ENCODE measurements at regions not wholly inside any gene's neighbourhood (a gene's known extent, or its start where the extent isn't known, plus 50 kb on each side); places are given as distances from the start of the nearest gene placed in this dataset.

GRCh38 chr20:53795170-53795569 lies 201.5 kb upstream of the ZNF217 start:
- Histone ChIP-seq H3K14ac (replicated peaks; ENCODE audit: low read depth, low read length) (no peak overlapping the region), H4K20me1 (ENCODE audit: insufficient read depth, low read length) (no peaks in the 10 kb centered on the region), H2AK5ac (ENCODE audit: low read depth, low read length) (no peak overlapping the region), H3K4me2 (ENCODE audit: low read depth, low read length) (no peak overlapping the region), H3K18ac (ENCODE audit: low read depth, low read length) (no peak overlapping the region), H2BK5ac (ENCODE audit: low read depth, low read length, poor library complexity, severe bottlenecking) (peak overlapping the region; percentile 92), H3K4ac (ENCODE audit: low read depth, low read length) (peak overlapping the region; percentile 0; the same call in 1 of the 2 replicates), H4K8ac (ENCODE audit: low read depth in 2 of 2, low read length in 2 of 2) (no peak overlapping the region), H3K23ac (ENCODE audit: low read depth, low read length) (no peak overlapping the region), H2AK9ac (replicated peaks; ENCODE audit: low read depth, low read length, poor library complexity) (no peak overlapping the region), H3K27me3 (ENCODE audit: control insufficient read depth, insufficient read depth, low read length) (no peaks in the 10 kb centered on the region), H3K4me3 (ENCODE audit: insufficient read depth, low read depth, low read length) (no peak overlapping the region), H2BK120ac (ENCODE audit: low read depth, low read length) (peak overlapping the region; percentile 43; the same call in 1 of the 2 replicates), H2AFZ (replicated peaks; ENCODE audit: low read length, poor library complexity) (no peak overlapping the region), H4K5ac (ENCODE audit: low read depth, low read length) (no peak overlapping the region), H4K91ac (ENCODE audit: insufficient read depth, low read depth, low read length) (no peak overlapping the region), H3K27ac (ENCODE audit: insufficient read depth, low read length) (no peak overlapping the region), H2BK20ac (ENCODE audit: low read depth, low read length) (no peak overlapping the region), H2BK15ac (ENCODE audit: low read depth, low read length) (peak overlapping the region; percentile 97; the same call in 1 of the 3 replicates), H3K56ac (ENCODE audit: extremely low read depth, insufficient read depth, low read length) (no peak overlapping the region), H3K9me1 (ENCODE audit: insufficient read depth, low read length) (peaks cover 12% of the 10 kb centered on the region), H3K9me3 (ENCODE audit: control insufficient read depth, insufficient read depth, low read length) (no peaks in the 10 kb centered on the region), H3K79me1 (ENCODE audit: low read depth in 1 of 2, low read length in 2 of 2) (peaks cover 0 to 3% of the 10 kb centered on the region in 2 experiments; a peak in 1 of 4 replicates), H3K4me1 (ENCODE audit: control insufficient read depth, insufficient read depth, low read length) (peaks cover 7% of the 10 kb centered on the region), H3K9ac (ENCODE audit: low read depth, low read length) (no peak overlapping the region), H3K36me3 (ENCODE audit: control insufficient read depth, insufficient read depth, low read length) (no peaks in the 10 kb centered on the region)
- TF ChIP-seq FOS (IDR thresholded peaks at IDR 0.05; ENCODE audit: low read depth, low read length) (no peak), CHD1 (IDR thresholded peaks at IDR 0.05; ENCODE audit: low read depth, low read length) (no peak), NFE2L2 (IDR thresholded peaks at IDR 0.05; ENCODE audit: low read depth, low read length) (no peak), BHLHE40 (IDR thresholded peaks at IDR 0.05; ENCODE audit: low read depth, low read length) (no peak), POLR2A (IDR thresholded peaks at IDR 0.05; ENCODE audit: low read depth, low read length) (no peak), RFX5 (IDR thresholded peaks at IDR 0.05; ENCODE audit: low read depth, low read length) (no peak), MAFK (IDR thresholded peaks at IDR 0.05; ENCODE audit: low read depth, low read length) (no peak), RAD21 (IDR thresholded peaks at IDR 0.05; ENCODE audit: low read length) (no peak), MAZ (IDR thresholded peaks at IDR 0.05; ENCODE audit: borderline replicate concordance, low read depth, low read length) (no peak), RCOR1 (IDR thresholded peaks at IDR 0.05; ENCODE audit: insufficient replicate concordance, low read length) (no peak), MXI1 (IDR thresholded peaks at IDR 0.05; ENCODE audit: borderline replicate concordance, low read depth, low read length) (no peak), SMC3 (IDR thresholded peaks at IDR 0.05; ENCODE audit: low read depth, low read length) (no peak), CEBPB (IDR thresholded peaks at IDR 0.05; ENCODE audit: low read depth, low read length) (no peak)
- TF ChIP-seq, protein P1, sequence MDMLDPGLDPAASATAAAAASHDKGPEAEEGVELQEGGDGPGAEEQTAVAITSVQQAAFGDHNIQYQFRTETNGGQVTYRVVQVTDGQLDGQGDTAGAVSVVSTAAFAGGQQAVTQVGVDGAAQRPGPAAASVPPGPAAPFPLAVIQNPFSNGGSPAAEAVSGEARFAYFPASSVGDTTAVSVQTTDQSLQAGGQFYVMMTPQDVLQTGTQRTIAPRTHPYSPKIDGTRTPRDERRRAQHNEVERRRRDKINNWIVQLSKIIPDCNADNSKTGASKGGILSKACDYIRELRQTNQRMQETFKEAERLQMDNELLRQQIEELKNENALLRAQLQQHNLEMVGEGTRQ (IDR thresholded peaks at IDR 0.05; ENCODE audit: low read depth, low read length) = no peak
- TF ChIP-seq, protein P2, sequence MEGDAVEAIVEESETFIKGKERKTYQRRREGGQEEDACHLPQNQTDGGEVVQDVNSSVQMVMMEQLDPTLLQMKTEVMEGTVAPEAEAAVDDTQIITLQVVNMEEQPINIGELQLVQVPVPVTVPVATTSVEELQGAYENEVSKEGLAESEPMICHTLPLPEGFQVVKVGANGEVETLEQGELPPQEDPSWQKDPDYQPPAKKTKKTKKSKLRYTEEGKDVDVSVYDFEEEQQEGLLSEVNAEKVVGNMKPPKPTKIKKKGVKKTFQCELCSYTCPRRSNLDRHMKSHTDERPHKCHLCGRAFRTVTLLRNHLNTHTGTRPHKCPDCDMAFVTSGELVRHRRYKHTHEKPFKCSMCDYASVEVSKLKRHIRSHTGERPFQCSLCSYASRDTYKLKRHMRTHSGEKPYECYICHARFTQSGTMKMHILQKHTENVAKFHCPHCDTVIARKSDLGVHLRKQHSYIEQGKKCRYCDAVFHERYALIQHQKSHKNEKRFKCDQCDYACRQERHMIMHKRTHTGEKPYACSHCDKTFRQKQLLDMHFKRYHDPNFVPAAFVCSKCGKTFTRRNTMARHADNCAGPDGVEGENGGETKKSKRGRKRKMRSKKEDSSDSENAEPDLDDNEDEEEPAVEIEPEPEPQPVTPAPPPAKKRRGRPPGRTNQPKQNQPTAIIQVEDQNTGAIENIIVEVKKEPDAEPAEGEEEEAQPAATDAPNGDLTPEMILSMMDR (conservative IDR thresholded peaks at IDR 0.05; ENCODE audit: low read depth, low read length) = no peak
- TF ChIP-seq, protein P3, sequence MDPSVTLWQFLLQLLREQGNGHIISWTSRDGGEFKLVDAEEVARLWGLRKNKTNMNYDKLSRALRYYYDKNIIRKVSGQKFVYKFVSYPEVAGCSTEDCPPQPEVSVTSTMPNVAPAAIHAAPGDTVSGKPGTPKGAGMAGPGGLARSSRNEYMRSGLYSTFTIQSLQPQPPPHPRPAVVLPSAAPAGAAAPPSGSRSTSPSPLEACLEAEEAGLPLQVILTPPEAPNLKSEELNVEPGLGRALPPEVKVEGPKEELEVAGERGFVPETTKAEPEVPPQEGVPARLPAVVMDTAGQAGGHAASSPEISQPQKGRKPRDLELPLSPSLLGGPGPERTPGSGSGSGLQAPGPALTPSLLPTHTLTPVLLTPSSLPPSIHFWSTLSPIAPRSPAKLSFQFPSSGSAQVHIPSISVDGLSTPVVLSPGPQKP (IDR thresholded peaks at IDR 0.05; ENCODE audit: borderline replicate concordance, low read depth, low read length) = no peak
- in situ Hi-C loops (cut with MboI; ENCODE audit: low sequenced_read_pairs) (no loop called here), dilution Hi-C loops (cut with HindIII; ENCODE audit: low sequenced_read_pairs, unreplicated experiment) (no loop called here), intact Hi-C loops (cut with micrococcal nuclease) (no loop called here)
- ChIA-PET CTCF (no interaction called here), POLR2A (ENCODE audit: unreplicated experiment) (no interaction called here)
- no TSS peak for BruUV-seq (replicated peaks)
- no CpG with 5 or more reads among the region's 3 CpGs for WGBS, 2 experiments (ENCODE audit: extremely low coverage in 2 of 2, insufficient read length in 1 of 2)
- ATAC-seq (ENCODE audit: low read depth) (peak; percentile 92), DNase-seq (peak; percentile 55)

Data from IMR-90 (cell line).